IPS-NIHi7 (cell line): ENCODE measurements at regions not wholly inside any gene's neighbourhood (a gene's known extent, or its start where the extent isn't known, plus 50 kb on each side); places are given as distances from the start of the nearest gene placed in this dataset.

Source experiments
- DNase-seq: peaks from one replicate; pipeline ENCODE4 v3.0.0; 2012; ENCODE audit warnings: mixed read lengths; ENCODE audit errors: extremely low spot score

GRCh38 chr4:75110061-75110460, 177.1 kb downstream of the PARM1 start:
- DNase-seq, result no peak

DNA sequence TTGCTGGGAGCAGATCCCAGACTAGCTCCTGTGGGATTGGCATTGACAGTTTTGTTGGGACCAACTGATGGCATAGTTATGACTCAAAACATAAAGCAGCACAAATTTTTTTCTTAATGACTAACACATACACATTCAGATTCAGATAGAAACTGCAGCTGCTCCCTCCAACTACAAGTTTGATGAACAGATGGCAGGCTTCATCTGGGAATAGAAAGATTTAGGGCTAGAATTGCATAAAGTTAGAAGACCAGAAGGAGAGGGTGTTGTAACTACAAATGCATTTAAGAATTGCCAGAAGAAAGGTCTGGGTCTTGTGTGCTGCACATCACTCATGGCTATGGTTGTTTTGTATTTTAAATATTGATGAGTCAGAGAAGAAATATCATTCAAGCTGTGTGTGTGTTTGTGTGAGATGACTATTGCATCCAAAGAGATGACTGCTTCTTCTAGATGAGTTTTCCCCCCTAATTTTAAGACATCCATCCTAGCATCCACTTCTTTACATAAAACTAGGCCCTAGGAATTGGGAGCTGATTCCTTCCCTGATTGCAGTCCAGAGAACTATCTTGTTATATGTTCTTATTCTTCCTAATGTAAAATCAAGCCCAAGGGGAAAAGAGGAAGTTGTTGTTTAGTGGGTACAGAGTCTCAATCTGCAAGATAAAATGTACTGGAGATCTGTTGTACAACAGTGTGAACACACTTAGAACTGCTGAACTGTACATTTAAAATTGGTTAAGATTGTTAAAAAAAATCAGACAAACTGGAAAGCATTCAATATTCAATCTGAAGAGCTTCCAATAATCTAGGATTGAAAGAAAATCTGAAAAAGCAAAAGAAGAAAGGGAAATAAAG, 175.1 kb downstream of the PARM1 start:
- no peak for DNase-seq

- no peak for DNase-seq
Measured at GRCh38 chr4:75102787-75103085, 169.8 kb downstream of the PARM1 start.

- DNase-seq, result no peak
Measured at GRCh38 chr4:75101906-75102786, 169.2 kb downstream of the PARM1 start.
